ENCODE measurements at regions not wholly inside any gene's neighbourhood (a gene's known extent, or its start where the extent isn't known, plus 50 kb on each side); places are given as distances from the start of the nearest gene placed in this dataset.

DNA sequence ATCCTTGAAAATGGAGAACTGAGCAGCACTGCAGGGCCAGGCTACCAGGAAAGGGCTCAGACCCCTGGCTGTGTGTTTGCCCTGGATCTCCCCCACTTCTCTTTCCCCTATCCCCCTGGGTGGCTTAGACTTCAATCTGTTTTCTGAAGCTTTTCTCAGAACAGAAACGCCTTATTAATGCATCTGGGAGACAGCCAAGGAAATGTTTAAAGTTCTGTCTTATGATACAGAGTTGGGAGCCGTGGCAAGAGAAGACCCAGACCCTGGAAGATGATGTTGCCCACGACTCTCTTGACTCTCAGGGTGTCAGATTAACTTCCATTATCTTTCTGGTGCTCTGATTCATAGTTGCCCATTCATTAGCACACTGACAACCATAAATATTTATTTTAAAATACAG lies 107.1 kb downstream of the EBLN1 start:
- TF ChIP-seq HDAC6 (IDR thresholded peaks at IDR 0.05; ENCODE audit: low read depth, low read length) (no peak), HDGF (IDR thresholded peaks at IDR 0.05) (no peak), CHD4 (IDR thresholded peaks at IDR 0.05; ENCODE audit: insufficient read depth, insufficient replicate concordance, low read depth, low read length, poor library complexity, severe bottlenecking) (no peak), NUFIP1 (IDR thresholded peaks at IDR 0.05; ENCODE audit: partially characterized antibody) (no peak), ZBTB8A (IDR thresholded peaks at IDR 0.05; ENCODE audit: partially characterized antibody) (no peak), POLR2A (conservative IDR thresholded peaks at IDR 0.05) (no peak), SIN3A (IDR thresholded peaks at IDR 0.05; ENCODE audit: borderline replicate concordance in 2 of 2, control insufficient read depth in 1 of 2, low read depth in 2 of 2, low read length in 2 of 2) (no peak), KDM2B (CRISPR knock-in tag; IDR thresholded peaks at IDR 0.05) (no peak), NFIC (IDR thresholded peaks at IDR 0.05) (no peak)
- TF ChIP-seq, protein P1, sequence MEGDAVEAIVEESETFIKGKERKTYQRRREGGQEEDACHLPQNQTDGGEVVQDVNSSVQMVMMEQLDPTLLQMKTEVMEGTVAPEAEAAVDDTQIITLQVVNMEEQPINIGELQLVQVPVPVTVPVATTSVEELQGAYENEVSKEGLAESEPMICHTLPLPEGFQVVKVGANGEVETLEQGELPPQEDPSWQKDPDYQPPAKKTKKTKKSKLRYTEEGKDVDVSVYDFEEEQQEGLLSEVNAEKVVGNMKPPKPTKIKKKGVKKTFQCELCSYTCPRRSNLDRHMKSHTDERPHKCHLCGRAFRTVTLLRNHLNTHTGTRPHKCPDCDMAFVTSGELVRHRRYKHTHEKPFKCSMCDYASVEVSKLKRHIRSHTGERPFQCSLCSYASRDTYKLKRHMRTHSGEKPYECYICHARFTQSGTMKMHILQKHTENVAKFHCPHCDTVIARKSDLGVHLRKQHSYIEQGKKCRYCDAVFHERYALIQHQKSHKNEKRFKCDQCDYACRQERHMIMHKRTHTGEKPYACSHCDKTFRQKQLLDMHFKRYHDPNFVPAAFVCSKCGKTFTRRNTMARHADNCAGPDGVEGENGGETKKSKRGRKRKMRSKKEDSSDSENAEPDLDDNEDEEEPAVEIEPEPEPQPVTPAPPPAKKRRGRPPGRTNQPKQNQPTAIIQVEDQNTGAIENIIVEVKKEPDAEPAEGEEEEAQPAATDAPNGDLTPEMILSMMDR (IDR thresholded peaks at IDR 0.05 in 2 of 3, conservative IDR thresholded peaks at IDR 0.05 in 1 of 3; ENCODE audit: insufficient read depth in 2 of 3, low read depth in 1 of 3, low read length in 3 of 3): no peak
- TF ChIP-seq, protein P2, sequence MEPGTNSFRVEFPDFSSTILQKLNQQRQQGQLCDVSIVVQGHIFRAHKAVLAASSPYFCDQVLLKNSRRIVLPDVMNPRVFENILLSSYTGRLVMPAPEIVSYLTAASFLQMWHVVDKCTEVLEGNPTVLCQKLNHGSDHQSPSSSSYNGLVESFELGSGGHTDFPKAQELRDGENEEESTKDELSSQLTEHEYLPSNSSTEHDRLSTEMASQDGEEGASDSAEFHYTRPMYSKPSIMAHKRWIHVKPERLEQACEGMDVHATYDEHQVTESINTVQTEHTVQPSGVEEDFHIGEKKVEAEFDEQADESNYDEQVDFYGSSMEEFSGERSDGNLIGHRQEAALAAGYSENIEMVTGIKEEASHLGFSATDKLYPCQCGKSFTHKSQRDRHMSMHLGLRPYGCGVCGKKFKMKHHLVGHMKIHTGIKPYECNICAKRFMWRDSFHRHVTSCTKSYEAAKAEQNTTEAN (CRISPR knock-in tag; IDR thresholded peaks at IDR 0.05): no peak
